T-helper 1 cell treated with Interleukin-12 subunit alpha and Interleukin-12 subunit beta and Interleukin-4 antibody, amounts not matched to agents 30 μg/mL and 1 μg/mL, for 36 hours (primary cell): ENCODE measurements at regions not wholly inside any gene's neighbourhood (a gene's known extent, or its start where the extent isn't known, plus 50 kb on each side); places are given as distances from the start of the nearest gene placed in this dataset.

Source experiments
- H3K27ac Mint-ChIP-seq: one replicate; pipeline ENCODE4 v1.8.0; 2021; ENCODE audit warnings: mild to moderate bottlenecking, mixed read lengths
- H3K27me3 Mint-ChIP-seq: one replicate; pipeline ENCODE4 v1.8.0; 2021; ENCODE audit warnings: low read depth, mixed read lengths
- H3K36me3 Mint-ChIP-seq: one replicate; pipeline ENCODE4 v1.8.0; 2021; ENCODE audit warnings: low read depth, mixed read lengths
- H3K4me1 Mint-ChIP-seq: one replicate; pipeline ENCODE4 v1.8.0; 2021; ENCODE audit warnings: low read depth, mixed read lengths
- H3K4me3 Mint-ChIP-seq: one replicate; pipeline ENCODE4 v1.8.0; 2021; ENCODE audit warnings: mild to moderate bottlenecking, moderate library complexity, mixed read lengths
- H3K9me3 Mint-ChIP-seq: one replicate; pipeline ENCODE4 v1.8.0; 2021; ENCODE audit warnings: mixed read lengths

DNA sequence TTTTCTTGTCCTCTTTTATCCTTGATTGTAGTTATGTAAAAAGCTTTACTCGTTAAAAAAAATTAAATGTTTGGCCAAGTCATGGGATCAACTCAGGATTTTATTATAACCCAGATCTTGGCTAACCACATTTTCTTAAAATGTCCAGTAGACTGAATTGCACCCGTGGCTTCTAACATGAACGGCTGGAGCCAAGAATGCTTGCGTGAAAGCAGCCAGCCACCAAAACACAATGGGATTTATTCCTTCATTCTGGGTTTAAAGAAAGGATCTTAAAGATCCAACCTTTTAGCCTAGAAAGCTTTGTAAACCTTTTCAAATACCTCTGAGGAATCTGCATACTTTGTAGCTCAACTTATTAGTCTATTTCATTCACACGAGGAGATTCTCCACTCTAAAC is 404.4 kb downstream of the USP25 start:
- Mint-ChIP-seq H3K9me3 (peaks cover 21% of the 10 kb centered on the region), H3K36me3 (no peaks in the 10 kb centered on the region)

GRCh38 chr21:16137106-16137505 is 407.3 kb downstream of the USP25 start:
- Mint-ChIP-seq H3K27me3 (no peaks in the 10 kb centered on the region), H3K27ac (no peak overlapping the region), H3K9me3 (peaks cover 4% of the 10 kb centered on the region), H3K4me3 (no peak overlapping the region), H3K36me3 (no peaks in the 10 kb centered on the region), H3K4me1 (no peaks in the 10 kb centered on the region)

More for the DNA sequence above, 404.4 kb downstream of the USP25 start:
- H3K27me3 Mint-ChIP-seq: no peaks in the 10 kb centered on the region
- no peaks in the 10 kb centered on the region for H3K4me1 Mint-ChIP-seq
- H3K27ac Mint-ChIP-seq: no peak overlapping the region
- no peak overlapping the region for H3K4me3 Mint-ChIP-seq

- H3K4me1 Mint-ChIP-seq: no peaks in the 10 kb centered on the region
- H3K9me3 Mint-ChIP-seq: peaks cover 4% of the 10 kb centered on the region
- H3K36me3 Mint-ChIP-seq: no peaks in the 10 kb centered on the region
- H3K4me3 Mint-ChIP-seq: no peak overlapping the region
- H3K27me3 Mint-ChIP-seq: no peaks in the 10 kb centered on the region
- H3K27ac Mint-ChIP-seq: no peak overlapping the region
Observed at GRCh38 chr21:16145052-16145451, 415.3 kb downstream of the USP25 start.

- Mint-ChIP-seq H3K36me3 (no peaks in the 10 kb centered on the region), H3K27ac (no peak overlapping the region), H3K9me3 (peaks cover 4% of the 10 kb centered on the region), H3K4me1 (no peaks in the 10 kb centered on the region), H3K27me3 (no peaks in the 10 kb centered on the region), H3K4me3 (no peak overlapping the region)
Observed at GRCh38 chr21:16145479-16145878, 415.7 kb downstream of the USP25 start.

GRCh38 chr21:16154321-16154720 is 424.5 kb downstream of the USP25 start:
- H3K4me1 Mint-ChIP-seq: no peaks in the 10 kb centered on the region
- no peaks in the 10 kb centered on the region for H3K27me3 Mint-ChIP-seq
- no peak overlapping the region for H3K27ac Mint-ChIP-seq
- no peaks in the 10 kb centered on the region for H3K9me3 Mint-ChIP-seq
- H3K4me3 Mint-ChIP-seq: no peak overlapping the region
- H3K36me3 Mint-ChIP-seq: no peaks in the 10 kb centered on the region

- Mint-ChIP-seq H3K27ac (no peak overlapping the region), H3K9me3 (no peaks in the 10 kb centered on the region), H3K27me3 (no peaks in the 10 kb centered on the region), H3K36me3 (no peaks in the 10 kb centered on the region), H3K4me3 (no peak overlapping the region), H3K4me1 (no peaks in the 10 kb centered on the region)
Observed at GRCh38 chr21:16154951-16155635, 425.3 kb downstream of the USP25 start.

GRCh38 chr21:16156841-16157489 is 427.2 kb downstream of the USP25 start:
- Mint-ChIP-seq H3K4me1 (no peaks in the 10 kb centered on the region), H3K27me3 (no peaks in the 10 kb centered on the region), H3K9me3 (no peaks in the 10 kb centered on the region), H3K4me3 (no peak overlapping the region), H3K27ac (no peak overlapping the region), H3K36me3 (no peaks in the 10 kb centered on the region)

DNA sequence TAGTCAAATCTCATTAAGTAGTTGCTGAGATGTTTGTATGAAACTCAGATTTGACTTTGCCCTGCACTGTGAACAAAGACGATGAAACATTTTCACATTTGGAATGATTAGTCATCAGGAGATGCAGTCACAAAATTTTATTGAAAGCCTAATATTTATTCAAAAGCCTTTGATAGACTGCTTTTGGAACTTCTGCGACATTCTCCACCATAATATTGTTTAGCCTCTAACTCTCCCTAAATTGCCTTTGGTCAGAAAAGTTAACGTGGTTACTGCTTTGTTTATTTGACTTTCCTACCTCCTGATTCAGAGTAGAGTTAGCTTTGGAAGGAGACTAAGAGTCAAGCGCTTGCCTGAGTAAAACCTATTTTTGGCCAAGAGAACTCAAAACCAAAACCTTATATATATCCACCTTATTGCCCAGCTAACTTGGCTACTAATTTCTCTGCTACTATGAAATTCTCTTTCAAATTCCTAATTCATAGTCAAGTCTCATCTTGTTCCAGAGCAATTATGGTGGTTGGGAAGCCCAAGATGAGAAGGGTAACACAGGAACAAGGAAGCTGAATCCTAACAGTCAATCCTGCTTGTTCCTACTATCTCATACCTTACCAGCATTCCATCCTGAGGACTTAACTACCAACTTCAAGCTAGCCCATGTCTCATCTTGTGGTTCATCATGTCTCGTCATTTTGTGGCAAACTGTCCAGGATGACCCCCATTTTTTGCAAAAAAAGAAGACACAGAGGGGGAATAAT is 429.6 kb downstream of the USP25 start:
- H3K9me3 Mint-ChIP-seq: no peaks in the 10 kb centered on the region
- H3K4me1 Mint-ChIP-seq: no peaks in the 10 kb centered on the region
- H3K27me3 Mint-ChIP-seq: no peaks in the 10 kb centered on the region
- H3K36me3 Mint-ChIP-seq: no peaks in the 10 kb centered on the region
- H3K27ac Mint-ChIP-seq: no peak overlapping the region
- no peak overlapping the region for H3K4me3 Mint-ChIP-seq

GRCh38 chr21:16159971-16160350 is 430.2 kb downstream of the USP25 start:
- Mint-ChIP-seq H3K4me1 (no peaks in the 10 kb centered on the region), H3K9me3 (no peaks in the 10 kb centered on the region), H3K27ac (no peak overlapping the region), H3K36me3 (no peaks in the 10 kb centered on the region), H3K4me3 (no peak overlapping the region), H3K27me3 (no peaks in the 10 kb centered on the region)

DNA sequence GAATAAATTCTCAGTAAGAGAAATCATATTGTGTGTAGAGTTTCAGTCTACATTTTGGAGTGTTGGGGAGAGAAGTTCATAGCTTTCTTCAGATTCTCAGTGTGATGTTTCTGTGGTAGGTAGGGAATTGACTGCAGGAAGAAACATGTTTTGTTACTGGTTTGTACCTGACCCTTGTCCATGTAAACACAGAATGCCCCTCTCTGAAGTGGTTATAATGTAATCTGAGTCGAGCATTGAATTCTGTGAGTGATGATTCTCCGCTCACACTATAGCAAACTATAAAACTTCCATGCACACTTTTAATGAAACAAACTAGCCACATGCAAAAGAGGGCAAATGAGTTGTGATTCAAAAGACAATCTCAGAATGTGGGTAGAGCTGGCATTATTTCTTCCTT is 433.2 kb downstream of the USP25 start:
- Mint-ChIP-seq H3K36me3 (no peaks in the 10 kb centered on the region), H3K27me3 (no peaks in the 10 kb centered on the region), H3K4me3 (no peak overlapping the region), H3K9me3 (no peaks in the 10 kb centered on the region), H3K27ac (no peak overlapping the region), H3K4me1 (no peaks in the 10 kb centered on the region)

- no peak overlapping the region for H3K27ac Mint-ChIP-seq
- H3K4me3 Mint-ChIP-seq: no peak overlapping the region
- no peaks in the 10 kb centered on the region for H3K27me3 Mint-ChIP-seq
- H3K36me3 Mint-ChIP-seq: no peaks in the 10 kb centered on the region
- no peaks in the 10 kb centered on the region for H3K9me3 Mint-ChIP-seq
- no peaks in the 10 kb centered on the region for H3K4me1 Mint-ChIP-seq
Observed at GRCh38 chr21:16169102-16169511, 439.3 kb downstream of the USP25 start.

DNA sequence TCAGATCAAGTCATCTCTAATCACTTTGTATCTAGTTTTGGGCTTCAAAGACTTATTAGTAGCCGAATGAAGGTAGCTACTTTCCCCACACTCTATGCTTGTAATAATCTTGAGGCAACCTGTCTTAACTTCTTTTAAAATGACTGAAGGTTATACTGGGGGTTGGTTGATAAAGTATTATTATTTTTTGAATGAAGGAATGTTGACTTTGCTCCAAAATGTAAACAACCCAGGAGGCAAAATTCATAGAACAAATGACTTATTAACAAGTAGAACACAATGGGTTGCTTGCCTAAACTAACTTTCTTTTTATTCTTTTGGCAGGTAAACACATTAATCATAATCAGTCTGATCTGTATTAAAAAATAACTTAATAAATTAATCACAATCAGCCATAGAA is 440.0 kb downstream of the USP25 start:
- H3K36me3 Mint-ChIP-seq: no peaks in the 10 kb centered on the region
- H3K4me3 Mint-ChIP-seq: no peak overlapping the region
- H3K27ac Mint-ChIP-seq: no peak overlapping the region
- no peaks in the 10 kb centered on the region for H3K9me3 Mint-ChIP-seq
- H3K27me3 Mint-ChIP-seq: no peaks in the 10 kb centered on the region
- H3K4me1 Mint-ChIP-seq: no peaks in the 10 kb centered on the region

GRCh38 chr21:16176570-16176969 is 446.8 kb downstream of the USP25 start:
- no peak overlapping the region for H3K4me3 Mint-ChIP-seq
- H3K36me3 Mint-ChIP-seq: no peaks in the 10 kb centered on the region
- no peaks in the 10 kb centered on the region for H3K27me3 Mint-ChIP-seq
- no peaks in the 10 kb centered on the region for H3K9me3 Mint-ChIP-seq
- no peaks in the 10 kb centered on the region for H3K4me1 Mint-ChIP-seq
- H3K27ac Mint-ChIP-seq: no peak overlapping the region

GRCh38 chr21:16177532-16177931 is 447.8 kb downstream of the USP25 start:
- Mint-ChIP-seq H3K9me3 (no peaks in the 10 kb centered on the region), H3K4me1 (no peaks in the 10 kb centered on the region), H3K4me3 (no peak overlapping the region), H3K27me3 (no peaks in the 10 kb centered on the region), H3K36me3 (no peaks in the 10 kb centered on the region), H3K27ac (no peak overlapping the region)

GRCh38 chr21:16179773-16180172 is 450.0 kb downstream of the USP25 start:
- Mint-ChIP-seq H3K9me3 (no peaks in the 10 kb centered on the region), H3K4me3 (no peak overlapping the region), H3K27ac (no peak overlapping the region), H3K4me1 (no peaks in the 10 kb centered on the region), H3K36me3 (no peaks in the 10 kb centered on the region), H3K27me3 (no peaks in the 10 kb centered on the region)
